ENCODE measurements at regions not wholly inside any gene's neighbourhood (a gene's known extent, or its start where the extent isn't known, plus 50 kb on each side); places are given as distances from the start of the nearest gene placed in this dataset.

GRCh38 chr3:182165234-182165633, 453.5 kb downstream of the SOX2 start:
- TF ChIP-seq CTCF (IDR thresholded peaks at IDR 0.05) (no peak), POLR2AphosphoS5 (IDR thresholded peaks at IDR 0.05) (no peak), POLR2A (IDR thresholded peaks at IDR 0.05) (no peak), EP300 (IDR thresholded peaks at IDR 0.05) (no peak)
- Histone ChIP-seq H3K27ac (no peak overlapping the region), H3K4me3 (no peak overlapping the region), H3K27me3 (no peaks in the 10 kb centered on the region), H3K9me3 (no peaks in the 10 kb centered on the region), H3K36me3 (no peaks in the 10 kb centered on the region), H3K4me1 (no peaks in the 10 kb centered on the region)
- DNase-seq (ENCODE audit: low spot score in 2 of 2): no peak
- 49% methylated on average over 4 of the region's 4 CpGs for WGBS

DNA sequence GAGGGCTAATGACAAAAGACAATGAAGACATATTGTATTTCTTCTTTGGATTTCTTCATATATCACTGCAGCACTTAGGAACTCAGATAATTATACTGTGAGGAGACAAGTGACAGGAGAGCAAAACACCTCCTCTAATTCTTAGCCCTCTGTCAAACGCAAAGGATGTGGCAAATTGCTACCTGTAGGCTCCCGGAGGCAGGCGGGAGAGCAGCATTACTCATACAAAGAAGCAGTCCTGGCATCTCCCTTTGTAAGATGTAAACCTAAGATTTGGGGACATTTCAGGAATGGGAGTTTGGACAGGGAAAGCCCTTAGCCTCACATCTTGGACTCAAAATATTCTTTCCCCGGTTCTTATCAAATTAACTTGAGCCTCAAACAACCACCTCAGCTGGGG, 460.8 kb downstream of the SOX2 start:
- Histone ChIP-seq H3K9me3 (no peaks in the 10 kb centered on the region), H3K27ac (no peak overlapping the region), H3K27me3 (no peaks in the 10 kb centered on the region), H3K4me3 (no peak overlapping the region), H3K4me1 (no peaks in the 10 kb centered on the region), H3K36me3 (no peaks in the 10 kb centered on the region)
- no peak for DNase-seq (ENCODE audit: low spot score in 2 of 2)
- no peak for TF ChIP-seq POLR2A (IDR thresholded peaks at IDR 0.05)
- no peak for TF ChIP-seq EP300 (IDR thresholded peaks at IDR 0.05)
- TF ChIP-seq POLR2AphosphoS5 (IDR thresholded peaks at IDR 0.05): no peak
- no peak for TF ChIP-seq CTCF (IDR thresholded peaks at IDR 0.05)
- WGBS: 57% methylated on average over 4 of the region's 4 CpGs

- no peaks in the 10 kb centered on the region for H3K4me1 ChIP-seq
- H3K27ac ChIP-seq: no peak overlapping the region
- no peak for DNase-seq (ENCODE audit: low spot score in 2 of 2)
- 87% methylated on average over 5 of the region's 5 CpGs for WGBS
- no peaks in the 10 kb centered on the region for H3K27me3 ChIP-seq
- TF ChIP-seq POLR2A (IDR thresholded peaks at IDR 0.05) (no peak), EP300 (IDR thresholded peaks at IDR 0.05) (no peak), CTCF (IDR thresholded peaks at IDR 0.05) (no peak), POLR2AphosphoS5 (IDR thresholded peaks at IDR 0.05) (no peak)
- H3K9me3 ChIP-seq: no peaks in the 10 kb centered on the region
- no peak overlapping the region for H3K4me3 ChIP-seq
- no peaks in the 10 kb centered on the region for H3K36me3 ChIP-seq
These were observed 466.9 kb downstream of the SOX2 start for GRCh38 chr3:182178488-182179200.

GRCh38 chr3:182179631-182180030, 467.9 kb downstream of the SOX2 start:
- no peak overlapping the region for H3K4me3 ChIP-seq
- WGBS: 96% methylated on average over 1 of the region's 1 CpG
- DNase-seq (ENCODE audit: low spot score in 2 of 2): no peak

More at GRCh38 chr3:182179631-182180030, 467.9 kb downstream of the SOX2 start:
- H3K27me3 ChIP-seq: no peaks in the 10 kb centered on the region
- no peaks in the 10 kb centered on the region for H3K4me1 ChIP-seq
- H3K36me3 ChIP-seq: no peaks in the 10 kb centered on the region
- no peak for TF ChIP-seq EP300 (IDR thresholded peaks at IDR 0.05)
- TF ChIP-seq CTCF (IDR thresholded peaks at IDR 0.05): no peak
- TF ChIP-seq POLR2A (IDR thresholded peaks at IDR 0.05): no peak
- no peak for TF ChIP-seq POLR2AphosphoS5 (IDR thresholded peaks at IDR 0.05)
- no peaks in the 10 kb centered on the region for H3K9me3 ChIP-seq
- H3K27ac ChIP-seq: no peak overlapping the region

All from suprapubic skin (tissue), 4 donors.